ENCODE measurements at regions not wholly inside any gene's neighbourhood (a gene's known extent, or its start where the extent isn't known, plus 50 kb on each side); places are given as distances from the start of the nearest gene placed in this dataset.
A peak's percentile ranks its signal among the peaks of the same experiment; 100 is the strongest.

- Histone ChIP-seq H3K4me3 (peak overlapping the region; percentile 20 to 27), H3K27ac (peak overlapping the region; percentile 43 to 65), H3K27me3 (peaks cover 0 to 13% of the 10 kb centered on the region in 2 donors), H3K4me1 (peaks cover 6 to 12% of the 10 kb centered on the region in 2 donors), H3K36me3 (no peaks in the 10 kb centered on the region), H3K9me3 (no peaks in the 10 kb centered on the region)
- intact Hi-C loops (cut with DNase I), result no loop called here
- ATAC-seq (no peak), DNase-seq (no peak)
- no peak for TF ChIP-seq CTCF (IDR thresholded peaks at IDR 0.05)
These were observed 255.9 kb upstream of the GLI3 start for GRCh38 chr7:42492920-42493319.

- peaks cover 0 to 13% of the 10 kb centered on the region in 2 donors for H3K27me3 ChIP-seq
- no peak overlapping the region for H3K27ac ChIP-seq
- DNase-seq, result no peak
- no peak for TF ChIP-seq CTCF (IDR thresholded peaks at IDR 0.05)
- no peak overlapping the region for H3K4me3 ChIP-seq
- H3K9me3 ChIP-seq, result no peaks in the 10 kb centered on the region
- intact Hi-C loops (cut with DNase I), result no loop called here
- no peak for ATAC-seq
- H3K4me1 ChIP-seq, result peaks cover 6 to 12% of the 10 kb centered on the region in 2 donors
- H3K36me3 ChIP-seq, result no peaks in the 10 kb centered on the region
These were observed 254.1 kb upstream of the GLI3 start for GRCh38 chr7:42491106-42491505.

- no peak for DNase-seq
- peaks cover 0 to 12% of the 10 kb centered on the region in 2 donors for H3K27me3 ChIP-seq
- no peak for TF ChIP-seq CTCF (IDR thresholded peaks at IDR 0.05)
- H3K4me3 ChIP-seq, result no peak overlapping the region
- H3K36me3 ChIP-seq, result no peaks in the 10 kb centered on the region
- peaks cover 3 to 6% of the 10 kb centered on the region in 2 donors for H3K4me1 ChIP-seq
- intact Hi-C loops (cut with DNase I), result no loop called here
- H3K9me3 ChIP-seq, result no peaks in the 10 kb centered on the region
- ATAC-seq, result no peak
- no peak overlapping the region for H3K27ac ChIP-seq
These were observed 252.3 kb upstream of the GLI3 start for GRCh38 chr7:42489299-42489698.

GRCh38 chr7:42485301-42485766 lies 248.3 kb upstream of the GLI3 start:
- ATAC-seq (no peak), DNase-seq (peak in 2 of 4 donors; percentile 40 to 52)
- no peaks in the 10 kb centered on the region for H3K36me3 ChIP-seq
- intact Hi-C loops (cut with DNase I), result no loop called here
- H3K4me1 ChIP-seq, result no peaks in the 10 kb centered on the region
- no peaks in the 10 kb centered on the region for H3K27me3 ChIP-seq
- H3K4me3 ChIP-seq, result no peak overlapping the region
- no peak for TF ChIP-seq CTCF (IDR thresholded peaks at IDR 0.05)
- H3K9me3 ChIP-seq, result no peaks in the 10 kb centered on the region
- no peak overlapping the region for H3K27ac ChIP-seq

- Histone ChIP-seq H3K27me3 (no peaks in the 10 kb centered on the region), H3K27ac (no peak overlapping the region), H3K4me3 (no peak overlapping the region), H3K4me1 (peaks cover 0 to 5% of the 10 kb centered on the region in 2 donors), H3K36me3 (no peaks in the 10 kb centered on the region), H3K9me3 (no peaks in the 10 kb centered on the region)
- intact Hi-C loops (cut with DNase I), result no loop called here
- DNase-seq (no peak), ATAC-seq (no peak)
- TF ChIP-seq CTCF (IDR thresholded peaks at IDR 0.05), result no peak
These were observed 246.9 kb upstream of the GLI3 start for GRCh38 chr7:42483886-42484285.
